Choroid plexus epithelial cell (primary cell): ENCODE measurements at regions not wholly inside any gene's neighbourhood (a gene's known extent, or its start where the extent isn't known, plus 50 kb on each side); places are given as distances from the start of the nearest gene placed in this dataset.
"Not testable (repeated sequence)": the region's sequence is repeated elsewhere in the genome, so short reads cannot be mapped to it uniquely, and the experiment has no call there.

ENCODE experiments used
- DNase-seq: peaks from one replicate; pipeline ENCODE4 v3.0.0-alpha.2; 2010; ENCODE audit warnings: low read depth
- H3K4me3 ChIP-seq: 2 replicates; pipeline ENCODE4 v1.5.1; 2011; ENCODE audit warnings: low read depth, mild to moderate bottlenecking, control low read depth, low read length, moderate library complexity
- TF ChIP-seq, protein P1 (sequence below): conservative IDR thresholded peaks from 2 replicates; pipeline ENCODE4 v1.5.1; 2011; ENCODE audit warnings: low read depth, mild to moderate bottlenecking, control low read depth, inconsistent platforms, low read length, moderate library complexity

GRCh38 chr2:228597032-228597431 lies 415.5 kb upstream of the SPHKAP start:
- no peak for DNase-seq
- TF ChIP-seq, protein P1, sequence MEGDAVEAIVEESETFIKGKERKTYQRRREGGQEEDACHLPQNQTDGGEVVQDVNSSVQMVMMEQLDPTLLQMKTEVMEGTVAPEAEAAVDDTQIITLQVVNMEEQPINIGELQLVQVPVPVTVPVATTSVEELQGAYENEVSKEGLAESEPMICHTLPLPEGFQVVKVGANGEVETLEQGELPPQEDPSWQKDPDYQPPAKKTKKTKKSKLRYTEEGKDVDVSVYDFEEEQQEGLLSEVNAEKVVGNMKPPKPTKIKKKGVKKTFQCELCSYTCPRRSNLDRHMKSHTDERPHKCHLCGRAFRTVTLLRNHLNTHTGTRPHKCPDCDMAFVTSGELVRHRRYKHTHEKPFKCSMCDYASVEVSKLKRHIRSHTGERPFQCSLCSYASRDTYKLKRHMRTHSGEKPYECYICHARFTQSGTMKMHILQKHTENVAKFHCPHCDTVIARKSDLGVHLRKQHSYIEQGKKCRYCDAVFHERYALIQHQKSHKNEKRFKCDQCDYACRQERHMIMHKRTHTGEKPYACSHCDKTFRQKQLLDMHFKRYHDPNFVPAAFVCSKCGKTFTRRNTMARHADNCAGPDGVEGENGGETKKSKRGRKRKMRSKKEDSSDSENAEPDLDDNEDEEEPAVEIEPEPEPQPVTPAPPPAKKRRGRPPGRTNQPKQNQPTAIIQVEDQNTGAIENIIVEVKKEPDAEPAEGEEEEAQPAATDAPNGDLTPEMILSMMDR: no peak
- no peak overlapping the region for H3K4me3 ChIP-seq

GRCh38 chr2:228594012-228594411 lies 412.5 kb upstream of the SPHKAP start:
- H3K4me3 ChIP-seq: no peak overlapping the region
- TF ChIP-seq, protein P1: no peak
- DNase-seq: no peak

- DNase-seq: no peak
- TF ChIP-seq, protein P1: no peak
- no peak overlapping the region for H3K4me3 ChIP-seq
Measured at GRCh38 chr2:228592925-228593324, 411.4 kb upstream of the SPHKAP start.

GRCh38 chr2:228590681-228591080 lies 409.2 kb upstream of the SPHKAP start:
- no peak for DNase-seq
- H3K4me3 ChIP-seq: no peak overlapping the region
- TF ChIP-seq, protein P1: no peak

GRCh38 chr2:228589115-228589514 lies 407.6 kb upstream of the SPHKAP start:
- no peak for DNase-seq
- TF ChIP-seq, protein P1: no peak

DNA sequence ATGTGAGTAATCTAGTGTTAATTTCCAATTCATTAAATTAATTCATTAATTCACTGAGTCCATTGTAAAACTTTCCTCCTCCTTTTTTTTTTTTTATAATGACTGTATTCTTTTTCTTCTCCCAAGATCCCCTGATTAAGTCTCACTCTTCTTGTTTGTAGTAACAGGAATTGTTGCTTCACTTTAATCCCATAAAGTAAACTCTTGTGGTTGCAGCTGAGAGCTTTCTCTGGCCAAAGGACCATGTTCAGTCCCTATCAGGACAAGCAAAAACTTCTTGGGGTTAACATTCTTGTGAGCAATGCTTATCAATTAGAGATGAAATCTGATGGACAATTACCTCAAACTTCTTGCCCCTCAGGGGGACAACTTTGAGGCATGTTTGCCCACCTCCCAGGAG lies 400.2 kb upstream of the SPHKAP start:
- DNase-seq: no peak
- TF ChIP-seq, protein P1: no peak
- H3K4me3 ChIP-seq: no peak overlapping the region

More at GRCh38 chr2:228589115-228589514, 407.6 kb upstream of the SPHKAP start:
- no peak overlapping the region for H3K4me3 ChIP-seq

DNA sequence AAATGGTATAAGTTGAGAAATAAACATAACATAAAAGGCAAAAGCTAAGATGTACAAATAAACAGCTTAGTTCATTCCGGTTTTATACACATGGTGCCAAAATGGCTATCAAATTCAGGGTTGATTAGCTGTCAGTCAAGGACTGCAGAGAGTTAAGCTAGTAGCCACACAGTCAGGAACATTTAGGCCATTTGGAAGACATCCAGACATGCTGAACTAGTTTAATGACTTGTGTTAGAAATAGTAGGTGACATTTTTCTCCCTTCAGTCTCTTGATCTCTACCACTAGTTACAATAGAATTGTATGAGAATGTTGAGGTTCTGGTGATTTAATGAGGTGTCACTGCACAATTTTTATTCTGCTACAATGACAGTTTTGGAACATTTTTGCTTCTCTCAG lies 394.4 kb upstream of the SPHKAP start:
- TF ChIP-seq, protein P1: no peak
- DNase-seq: no peak
- H3K4me3 ChIP-seq: no peak overlapping the region

- DNase-seq, H3K4me3 ChIP-seq: not testable (repeated sequence)
Measured at GRCh38 chr2:228568275-228568674, 386.8 kb upstream of the SPHKAP start.
